Thyroid gland (tissue), 4 donors: ENCODE measurements at regions not wholly inside any gene's neighbourhood (a gene's known extent, or its start where the extent isn't known, plus 50 kb on each side); places are given as distances from the start of the nearest gene placed in this dataset.

Experiments used
- DNase-seq, 2 donors: peaks; one replicate each; pipeline ENCODE4 v3.0.0-alpha.2; 2019
- H3K27ac ChIP-seq, 3 donors: fragments of 200-600 bp; sonication (generic); 1 replicate in 2 of 3; 2 replicates in 1 of 3; pipeline ENCODE4 v1.5.1; 2016 to 2019; ENCODE audit warnings: mild to moderate bottlenecking in 1 of 3, moderate library complexity in 1 of 3
- H3K27me3 ChIP-seq: fragments of 200-600 bp; sonication (generic); one replicate; pipeline ENCODE4 v1.5.1; 2019
- H3K36me3 ChIP-seq, 2 donors: fragments of 200-600 bp; sonication (generic); one replicate each; pipeline ENCODE4 v1.5.1; 2016 to 2019
- H3K4me1 ChIP-seq, 2 donors: fragments of 200-600 bp; sonication (generic); one replicate each; pipeline ENCODE4 v1.5.1; 2017 to 2019
- H3K4me3 ChIP-seq, 3 donors: fragments of 200-600 bp; sonication (generic); replicated peaks in 1 of 3; 1 replicate in 2 of 3; 2 replicates in 1 of 3; pipeline ENCODE4 v1.5.1; 2016; ENCODE audit warnings: mild to moderate bottlenecking in 1 of 3
- H3K9me3 ChIP-seq: fragments of 200-600 bp; sonication (generic); one replicate; pipeline ENCODE4 v1.5.1; 2017
- POLR2A ChIP-seq, 2 donors: fragments of 450-650 bp; IDR thresholded peaks; one replicate each; pipeline ENCODE4 v1.6.1; 2017; ENCODE audit warnings: antibody characterized with exemption in 2 of 2, mild to moderate bottlenecking in 2 of 2, moderate library complexity in 1 of 2
- WGBS, 2 donors: methylation state at CpG; one replicate each; pipeline ENCODE4 v1.1.5; 2017; 5-methylcytosine and 5-hydroxymethylcytosine counted together
- intact Hi-C: fragments of 100-400 bp; cut with DNase I; formaldehyde crosslinking; loops from one replicate; pipeline ENCODE4 v1.15.1; 2023
- TF ChIP-seq, protein P1 (sequence below), 6 experiments: fragments of 200-600 bp in 3 of 6; fragments of 450-650 bp in 3 of 6; sonication (generic) in 3 of 6; IDR thresholded peaks; one replicate each; pipeline ENCODE4 v1.5.1; 2016 to 2019; ENCODE audit warnings: antibody characterized with exemption in 6 of 6, mild to moderate bottlenecking in 2 of 6, inconsistent platforms in 1 of 6, moderate library complexity in 1 of 6

DNA sequence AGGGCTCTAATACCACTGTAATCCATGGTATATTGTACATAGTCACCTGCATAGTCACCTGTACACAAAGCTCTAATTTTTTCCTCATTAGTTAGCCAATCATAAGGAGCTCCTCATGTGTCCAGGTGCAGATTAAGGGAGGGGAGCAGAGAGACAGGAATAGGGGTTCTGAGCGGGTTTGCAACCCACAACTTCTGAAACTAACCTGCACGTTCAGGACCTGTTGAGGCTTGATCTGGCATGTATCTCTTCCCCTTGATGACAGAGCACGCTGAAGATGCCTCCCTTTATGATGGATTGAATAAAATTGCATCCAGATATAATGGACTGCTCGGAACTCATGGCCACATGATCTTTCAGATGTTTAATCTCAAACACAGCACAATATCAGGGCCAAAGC is 144.0 kb upstream of the PRNP start:
- Histone ChIP-seq H3K9me3 (no peaks in the 10 kb centered on the region), H3K4me1 (no peaks in the 10 kb centered on the region), H3K4me3 (no peak overlapping the region), H3K36me3 (no peaks in the 10 kb centered on the region), H3K27me3 (no peaks in the 10 kb centered on the region), H3K27ac (no peak overlapping the region)
- intact Hi-C loops: no loop called here
- TF ChIP-seq POLR2A (IDR thresholded peaks at IDR 0.05): no peak
- TF ChIP-seq, protein P1, sequence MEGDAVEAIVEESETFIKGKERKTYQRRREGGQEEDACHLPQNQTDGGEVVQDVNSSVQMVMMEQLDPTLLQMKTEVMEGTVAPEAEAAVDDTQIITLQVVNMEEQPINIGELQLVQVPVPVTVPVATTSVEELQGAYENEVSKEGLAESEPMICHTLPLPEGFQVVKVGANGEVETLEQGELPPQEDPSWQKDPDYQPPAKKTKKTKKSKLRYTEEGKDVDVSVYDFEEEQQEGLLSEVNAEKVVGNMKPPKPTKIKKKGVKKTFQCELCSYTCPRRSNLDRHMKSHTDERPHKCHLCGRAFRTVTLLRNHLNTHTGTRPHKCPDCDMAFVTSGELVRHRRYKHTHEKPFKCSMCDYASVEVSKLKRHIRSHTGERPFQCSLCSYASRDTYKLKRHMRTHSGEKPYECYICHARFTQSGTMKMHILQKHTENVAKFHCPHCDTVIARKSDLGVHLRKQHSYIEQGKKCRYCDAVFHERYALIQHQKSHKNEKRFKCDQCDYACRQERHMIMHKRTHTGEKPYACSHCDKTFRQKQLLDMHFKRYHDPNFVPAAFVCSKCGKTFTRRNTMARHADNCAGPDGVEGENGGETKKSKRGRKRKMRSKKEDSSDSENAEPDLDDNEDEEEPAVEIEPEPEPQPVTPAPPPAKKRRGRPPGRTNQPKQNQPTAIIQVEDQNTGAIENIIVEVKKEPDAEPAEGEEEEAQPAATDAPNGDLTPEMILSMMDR (IDR thresholded peaks at IDR 0.05): no peak
- WGBS, 2 donors: 78 to 81% methylated on average over 4 of the region's 4 CpGs
- DNase-seq: no peak

DNA sequence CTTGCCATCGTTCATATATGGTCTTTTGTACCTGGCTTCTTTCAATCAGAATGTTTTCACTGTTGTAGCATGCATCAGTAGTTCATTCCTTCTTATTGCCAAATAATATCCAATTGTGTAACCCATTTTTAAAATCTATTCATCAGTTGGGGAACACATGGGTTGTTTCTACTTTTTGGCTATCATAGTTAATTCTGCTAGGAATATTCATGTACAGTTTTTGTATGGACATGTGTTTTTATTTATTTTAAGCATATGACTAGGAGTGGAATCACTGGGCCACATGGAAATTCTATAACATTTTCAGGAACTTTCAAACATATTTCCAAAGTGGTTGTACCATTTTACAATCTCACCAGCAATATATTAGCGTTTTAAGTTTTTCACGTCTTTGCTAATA is 151.9 kb upstream of the PRNP start:
- Histone ChIP-seq H3K4me1 (no peaks in the 10 kb centered on the region), H3K27me3 (no peaks in the 10 kb centered on the region), H3K36me3 (no peaks in the 10 kb centered on the region), H3K9me3 (no peaks in the 10 kb centered on the region), H3K27ac (no peak overlapping the region), H3K4me3 (no peak overlapping the region)
- DNase-seq: no peak
- intact Hi-C loops: no loop called here
- 85 to 91% methylated on average over 3 of the region's 3 CpGs for WGBS, 2 donors
- TF ChIP-seq POLR2A (IDR thresholded peaks at IDR 0.05): no peak

DNA sequence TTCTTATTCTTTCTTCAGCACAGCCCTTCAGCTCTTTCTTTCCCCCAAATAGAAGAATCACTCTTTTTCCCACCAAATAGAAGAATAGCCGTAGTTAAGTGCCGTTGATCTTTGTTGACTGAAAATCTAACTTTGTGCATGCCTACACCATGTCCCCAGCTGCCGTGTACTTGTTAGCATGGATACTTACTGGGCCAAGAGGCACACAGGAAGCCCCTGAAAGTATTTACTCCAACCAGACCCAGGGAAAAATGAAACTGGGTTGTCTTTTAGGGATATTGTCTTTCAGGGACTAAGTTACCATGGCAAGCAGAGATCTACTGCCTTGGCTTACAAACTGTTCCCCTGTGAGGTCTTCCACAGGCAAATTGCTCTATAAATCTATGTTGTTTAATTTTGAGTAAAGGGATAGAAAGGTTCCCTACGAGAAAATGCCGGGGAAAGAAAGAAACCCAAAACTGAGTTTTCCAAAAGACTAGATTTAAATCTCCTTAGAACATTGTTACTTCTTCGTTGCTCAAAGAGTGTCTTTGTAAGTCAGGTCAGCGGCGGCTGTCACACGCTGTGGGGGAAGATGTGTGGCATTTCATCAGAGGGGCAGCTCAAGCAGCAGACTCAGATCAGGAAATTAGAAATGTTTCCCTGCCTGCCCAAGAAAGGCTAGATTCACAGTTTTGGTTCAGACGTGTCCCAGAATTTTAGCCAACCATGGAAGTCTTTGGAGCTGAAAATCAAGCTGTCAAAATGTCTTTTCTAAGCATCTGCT is 152.7 kb upstream of the PRNP start:
- 61 to 67% methylated on average over 10 of the region's 10 CpGs for WGBS, 2 donors

DNA sequence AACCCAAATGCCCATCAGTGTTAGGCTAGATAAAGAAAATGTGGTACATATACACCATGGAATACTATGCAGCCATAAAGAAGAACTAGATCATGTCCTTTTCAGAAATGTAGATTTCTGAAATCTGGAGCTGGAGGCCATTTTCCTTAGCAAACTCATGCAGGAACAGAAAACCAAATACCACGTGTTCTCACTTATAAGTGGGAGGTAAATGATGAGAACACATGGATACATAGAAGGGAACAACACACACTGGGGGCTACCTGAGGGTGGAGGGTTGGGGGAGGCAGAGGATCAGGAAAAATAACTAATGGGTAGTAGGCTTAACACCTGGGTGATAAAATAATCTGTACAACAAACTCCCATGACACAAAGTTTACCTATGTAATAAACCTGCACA is 153.5 kb upstream of the PRNP start:
- TF ChIP-seq, protein P1 (IDR thresholded peaks at IDR 0.05): no peak
- no peak for TF ChIP-seq POLR2A (IDR thresholded peaks at IDR 0.05)
- no peaks in the 10 kb centered on the region for H3K36me3 ChIP-seq
- no peak for DNase-seq
- H3K4me3 ChIP-seq: no peak overlapping the region
- 74 to 75% methylated on average over 1 of the region's 1 CpG for WGBS, 2 donors
- H3K9me3 ChIP-seq: no peaks in the 10 kb centered on the region
- H3K4me1 ChIP-seq: no peaks in the 10 kb centered on the region
- intact Hi-C loops: no loop called here
- H3K27ac ChIP-seq: no peak overlapping the region
- H3K27me3 ChIP-seq: no peaks in the 10 kb centered on the region

More for the DNA sequence above, 152.7 kb upstream of the PRNP start:
- Histone ChIP-seq H3K36me3 (no peaks in the 10 kb centered on the region), H3K4me1 (no peaks in the 10 kb centered on the region), H3K9me3 (no peaks in the 10 kb centered on the region), H3K27me3 (no peaks in the 10 kb centered on the region), H3K4me3 (no peak overlapping the region), H3K27ac (no peak overlapping the region)
- TF ChIP-seq POLR2A (IDR thresholded peaks at IDR 0.05): no peak
- TF ChIP-seq, protein P1 (IDR thresholded peaks at IDR 0.05): no peak
- intact Hi-C loops: no loop called here
- DNase-seq: no peak

DNA sequence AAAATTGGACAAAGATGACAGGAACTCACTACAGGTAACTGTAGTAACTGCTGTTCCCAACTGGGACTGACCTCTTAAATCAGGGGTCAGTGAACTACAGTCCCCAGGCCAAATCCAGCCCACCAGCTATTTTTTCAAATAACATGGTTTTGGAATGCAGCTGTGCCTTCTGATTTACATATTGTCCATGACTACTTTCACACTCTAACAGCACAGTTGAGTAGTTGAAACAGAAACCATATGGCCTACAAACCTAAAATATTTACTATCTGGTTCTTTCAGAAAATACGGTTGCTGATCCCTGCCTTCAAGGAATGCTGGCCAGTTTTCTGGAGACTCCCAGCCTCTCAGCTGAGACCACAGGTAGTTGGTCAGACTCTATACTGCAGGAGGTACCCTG is 161.5 kb upstream of the PRNP start:
- Histone ChIP-seq H3K27ac (no peak overlapping the region), H3K4me1 (no peaks in the 10 kb centered on the region), H3K36me3 (no peaks in the 10 kb centered on the region), H3K4me3 (no peak overlapping the region), H3K27me3 (no peaks in the 10 kb centered on the region), H3K9me3 (no peaks in the 10 kb centered on the region)
- intact Hi-C loops: no loop called here
- DNase-seq: no peak
- WGBS, 2 donors: 71 to 83% methylated on average over 1 of the region's 1 CpG
- TF ChIP-seq, protein P1 (IDR thresholded peaks at IDR 0.05): no peak
- no peak for TF ChIP-seq POLR2A (IDR thresholded peaks at IDR 0.05)
